PC-3 (cell line): ENCODE measurements at regions not wholly inside any gene's neighbourhood (a gene's known extent, or its start where the extent isn't known, plus 50 kb on each side); places are given as distances from the start of the nearest gene placed in this dataset.

Experiments used
- ATAC-seq: fragments of 200-7000 bp; cut with Tn5 transposase; 2 replicates; pipeline ENCODE4 v1.9.1; 2020; ENCODE audit warnings: mild to moderate bottlenecking, moderate library complexity
- BruUV-seq: library from RNA; stranded (reverse); fragments of 400-500 nt; replicated peaks from 2 replicates; lab custom pipeline; 2021; lab: Mats Ljungman, UMichigan
- CTCF ChIA-PET: fragments of 300-600 bp; sonication (Branson Sonifier 250); formaldehyde crosslinking; loops from one replicate; lab custom pipeline; 2022; ENCODE audit warnings: antibody characterized with exemption; lab: Charles Lee
- POLR2A ChIA-PET: fragments of 300-600 bp; sonication (Branson Sonifier 250); formaldehyde crosslinking; loops from one replicate; lab custom pipeline; 2022; ENCODE audit warnings: antibody characterized with exemption; ENCODE audit not compliant: unreplicated experiment; lab: Charles Lee
- DNase-seq: peaks from one replicate; pipeline ENCODE4 v3.0.0-alpha.2; 2015
- H2AFZ ChIP-seq: fragments of 300-600 bp; sonication (generic); 2 replicates; pipeline ENCODE4 v1.6.0; 2016; ENCODE audit warnings: antibody characterized with exemption, low read length
- H3F3A ChIP-seq: fragments of 300-600 bp; sonication (generic); one replicate; pipeline ENCODE4 v1.6.0; 2017; ENCODE audit warnings: antibody characterized with exemption, low read length, control low read depth, mild to moderate bottlenecking; ENCODE audit not compliant: unreplicated experiment
- H3K27ac ChIP-seq: fragments of 300-600 bp; sonication (generic); 2 replicates; pipeline ENCODE4 v1.5.1; 2016; ENCODE audit warnings: mild to moderate bottlenecking, low read length
- H3K27me3 ChIP-seq: fragments of 300-600 bp; sonication (generic); 2 replicates; pipeline ENCODE4 v1.6.1; 2016; ENCODE audit warnings: low read length, mixed read lengths
- H3K36me3 ChIP-seq: fragments of 300-600 bp; sonication (generic); 2 replicates; pipeline ENCODE4 v1.6.1; 2016; ENCODE audit warnings: low read depth, mixed run types, low read length, mixed read lengths
- H3K4me1 ChIP-seq: fragments of 300-600 bp; sonication (generic); 2 replicates; pipeline ENCODE4 v1.5.1; 2016; ENCODE audit warnings: low read length; ENCODE audit not compliant: insufficient read depth
- H3K4me2 ChIP-seq: fragments of 300-600 bp; sonication (generic); 2 replicates; pipeline ENCODE4 v1.6.0; 2016; ENCODE audit warnings: low read length
- H3K4me3 ChIP-seq: fragments of 300-600 bp; sonication (generic); 2 replicates; pipeline ENCODE4 v1.5.1; 2016; ENCODE audit warnings: mild to moderate bottlenecking, low read length, mixed read lengths
- H3K79me2 ChIP-seq: fragments of 300-600 bp; sonication (generic); 2 replicates; pipeline ENCODE4 v1.6.1; 2017; ENCODE audit warnings: low read length, mixed read lengths
- H3K9ac ChIP-seq: fragments of 300-600 bp; sonication (generic); 2 replicates; pipeline ENCODE4 v1.6.0; 2016; ENCODE audit warnings: mild to moderate bottlenecking, low read length
- H3K9me2 ChIP-seq: fragments of 300-600 bp; sonication (generic); replicated peaks from 2 replicates; pipeline ENCODE4 v1.6.1; 2016; ENCODE audit warnings: mixed run types, low read length, mixed read lengths
- H3K9me3 ChIP-seq: fragments of 300-600 bp; sonication (generic); 2 replicates; pipeline ENCODE4 v1.6.1; 2016; ENCODE audit warnings: low read length, mixed read lengths
- H4K20me1 ChIP-seq: fragments of 300-600 bp; sonication (generic); 2 replicates; pipeline ENCODE4 v1.6.1; 2016; ENCODE audit warnings: low read length, mixed read lengths
- EZH2 ChIP-seq: fragments of 300-600 bp; sonication (generic); IDR thresholded peaks from one replicate; pipeline ENCODE4 v1.6.1; 2017; ENCODE audit warnings: antibody characterized with exemption, mild to moderate bottlenecking, low read length; ENCODE audit not compliant: unreplicated experiment
- EZH2phosphoT487 ChIP-seq: fragments of 300-600 bp; sonication (generic); IDR thresholded peaks from 2 replicates; pipeline ENCODE4 v1.6.1; 2018; ENCODE audit warnings: mild to moderate bottlenecking, antibody characterized with exemption, low read length, borderline replicate concordance
- intact Hi-C: fragments of 100-400 bp; cut with micrococcal nuclease; formaldehyde crosslinking; loops from 2 replicates; pipeline ENCODE4 v1.9.0; 2023
- TF ChIP-seq, protein P1 (sequence below): fragments of 300-600 bp; sonication (generic); conservative IDR thresholded peaks from 2 replicates; pipeline ENCODE4 v1.5.1; 2017; ENCODE audit warnings: antibody characterized with exemption, low read depth, mild to moderate bottlenecking, low read length

DNA sequence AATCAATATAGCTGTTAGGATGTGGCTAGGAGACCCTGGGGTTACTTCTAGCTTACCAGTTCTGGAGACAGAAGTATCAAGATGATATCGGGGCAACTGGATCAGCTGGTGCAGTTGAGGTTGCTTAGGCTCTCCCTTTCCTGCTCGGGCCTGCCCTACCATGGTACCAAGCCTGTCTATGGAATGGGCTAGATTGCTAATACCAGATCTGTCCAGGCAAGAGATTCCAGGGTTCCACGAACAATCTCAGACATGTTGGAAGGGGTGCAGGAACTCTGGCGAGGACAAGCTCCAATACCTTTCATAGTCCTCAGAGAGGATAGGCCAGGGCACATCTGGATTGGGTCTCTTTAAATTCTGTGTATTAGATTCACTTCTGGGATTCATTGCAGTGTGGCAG is 53.8 kb downstream of the ADM start:
- H3K4me2 ChIP-seq: no peak overlapping the region
- CTCF ChIA-PET: no interaction called here
- DNase-seq: no peak

DNA sequence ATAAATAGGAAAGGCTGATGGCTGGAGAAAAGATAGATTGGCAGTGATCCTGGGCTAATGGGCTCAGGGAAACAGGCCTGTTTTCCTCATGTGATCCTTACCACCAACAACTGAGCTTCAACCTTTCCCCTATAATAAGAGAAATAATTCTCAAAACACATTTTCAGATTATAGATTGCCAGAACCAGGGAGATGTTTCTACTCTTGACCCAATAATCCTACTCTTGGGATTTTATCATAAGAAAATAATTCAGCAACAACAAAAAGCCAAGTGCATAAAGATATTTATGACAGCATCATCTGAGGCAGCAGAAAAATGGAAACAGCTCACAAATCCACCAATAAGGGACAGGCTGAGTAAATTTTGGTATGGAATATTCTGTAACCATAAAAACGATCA is 54.3 kb downstream of the ADM start:
- Histone ChIP-seq H3K27me3 (no peaks in the 10 kb centered on the region), H3K36me3 (no peaks in the 10 kb centered on the region), H3K9ac (no peak overlapping the region), H4K20me1 (no peaks in the 10 kb centered on the region), H3K4me2 (no peak overlapping the region), H3K79me2 (no peaks in the 10 kb centered on the region), H3K27ac (no peak overlapping the region), H3K4me3 (no peak overlapping the region), H3K9me2 (no peaks in the 10 kb centered on the region), H3K9me3 (no peaks in the 10 kb centered on the region), H2AFZ (no peak overlapping the region), H3F3A (no peaks in the 10 kb centered on the region), H3K4me1 (no peaks in the 10 kb centered on the region)
- DNase-seq: no peak
- ChIA-PET POLR2A (no interaction called here), CTCF (no interaction called here)
- intact Hi-C loops: no loop called here
- TF ChIP-seq EZH2 (no peak), EZH2phosphoT487 (no peak)
- TF ChIP-seq, protein P1, sequence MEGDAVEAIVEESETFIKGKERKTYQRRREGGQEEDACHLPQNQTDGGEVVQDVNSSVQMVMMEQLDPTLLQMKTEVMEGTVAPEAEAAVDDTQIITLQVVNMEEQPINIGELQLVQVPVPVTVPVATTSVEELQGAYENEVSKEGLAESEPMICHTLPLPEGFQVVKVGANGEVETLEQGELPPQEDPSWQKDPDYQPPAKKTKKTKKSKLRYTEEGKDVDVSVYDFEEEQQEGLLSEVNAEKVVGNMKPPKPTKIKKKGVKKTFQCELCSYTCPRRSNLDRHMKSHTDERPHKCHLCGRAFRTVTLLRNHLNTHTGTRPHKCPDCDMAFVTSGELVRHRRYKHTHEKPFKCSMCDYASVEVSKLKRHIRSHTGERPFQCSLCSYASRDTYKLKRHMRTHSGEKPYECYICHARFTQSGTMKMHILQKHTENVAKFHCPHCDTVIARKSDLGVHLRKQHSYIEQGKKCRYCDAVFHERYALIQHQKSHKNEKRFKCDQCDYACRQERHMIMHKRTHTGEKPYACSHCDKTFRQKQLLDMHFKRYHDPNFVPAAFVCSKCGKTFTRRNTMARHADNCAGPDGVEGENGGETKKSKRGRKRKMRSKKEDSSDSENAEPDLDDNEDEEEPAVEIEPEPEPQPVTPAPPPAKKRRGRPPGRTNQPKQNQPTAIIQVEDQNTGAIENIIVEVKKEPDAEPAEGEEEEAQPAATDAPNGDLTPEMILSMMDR: no peak
- ATAC-seq: no peak
- no TSS peak for BruUV-seq

More for the DNA sequence above, 53.8 kb downstream of the ADM start:
- POLR2A ChIA-PET: no interaction called here
- Histone ChIP-seq H3K27ac (no peak overlapping the region), H3K4me1 (no peaks in the 10 kb centered on the region), H4K20me1 (no peaks in the 10 kb centered on the region), H3K9me2 (no peaks in the 10 kb centered on the region), H3K36me3 (no peaks in the 10 kb centered on the region), H2AFZ (no peak overlapping the region), H3K9me3 (no peaks in the 10 kb centered on the region), H3K27me3 (no peaks in the 10 kb centered on the region), H3F3A (no peaks in the 10 kb centered on the region), H3K4me3 (no peak overlapping the region), H3K9ac (no peak overlapping the region), H3K79me2 (no peaks in the 10 kb centered on the region)
- no peak for ATAC-seq
- no TSS peak for BruUV-seq
- intact Hi-C loops: no loop called here
- TF ChIP-seq, protein P1: no peak
- TF ChIP-seq EZH2phosphoT487: no peak
- no peak for TF ChIP-seq EZH2

DNA sequence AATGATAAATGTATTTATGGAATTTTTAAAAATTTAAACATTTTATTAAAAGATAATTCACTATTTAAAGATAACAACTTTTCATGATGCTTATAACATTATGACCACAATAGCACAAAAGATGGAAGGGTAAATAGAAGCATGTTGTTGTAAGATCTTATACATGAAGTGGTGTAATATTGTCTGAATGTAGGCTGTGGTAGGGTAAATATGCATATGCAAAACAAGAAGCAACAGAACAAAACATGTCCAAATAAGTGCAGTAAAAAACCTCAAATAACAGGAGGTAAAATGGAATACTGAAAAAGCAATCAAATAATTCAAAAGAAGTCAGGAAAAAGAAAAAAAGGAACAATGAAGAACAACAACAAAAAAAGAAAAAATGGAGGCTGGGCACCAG is 56.0 kb downstream of the ADM start:
- ChIA-PET CTCF (no interaction called here), POLR2A (no interaction called here)
- no peak overlapping the region for H3K9ac ChIP-seq
- TF ChIP-seq EZH2 (no peak), EZH2phosphoT487 (no peak)
- TF ChIP-seq, protein P1: no peak
- no peak overlapping the region for H3K4me2 ChIP-seq
- DNase-seq (no peak), ATAC-seq (no peak)
- no TSS peak for BruUV-seq
- no peaks in the 10 kb centered on the region for H3K9me2 ChIP-seq
- no peaks in the 10 kb centered on the region for H3K36me3 ChIP-seq
- no peaks in the 10 kb centered on the region for H4K20me1 ChIP-seq
- no peaks in the 10 kb centered on the region for H3K4me1 ChIP-seq
- no peak overlapping the region for H3K4me3 ChIP-seq
- no peaks in the 10 kb centered on the region for H3K79me2 ChIP-seq
- no peak overlapping the region for H2AFZ ChIP-seq
- no peaks in the 10 kb centered on the region for H3K27me3 ChIP-seq
- intact Hi-C loops: no loop called here
- H3F3A ChIP-seq: no peaks in the 10 kb centered on the region
- H3K9me3 ChIP-seq: no peaks in the 10 kb centered on the region
- no peak overlapping the region for H3K27ac ChIP-seq
